ENCODE measurements at regions not wholly inside any gene's neighbourhood (a gene's known extent, or its start where the extent isn't known, plus 50 kb on each side); places are given as distances from the start of the nearest gene placed in this dataset.

- no peaks in the 10 kb centered on the region for H3K36me3 Mint-ChIP-seq (ENCODE audit: low read depth)
- H3K4me3 Mint-ChIP-seq (ENCODE audit: unreplicated experiment), result no peak overlapping the region
- no peak for DNase-seq (ENCODE audit: low spot score)
- H3K27me3 Mint-ChIP-seq (ENCODE audit: low read depth), result peaks cover 43% of the 10 kb centered on the region
- TF ChIP-seq CTCF (IDR thresholded peaks at IDR 0.05), result no peak
- H3K27ac Mint-ChIP-seq (ENCODE audit: unreplicated experiment), result no peak overlapping the region
- no peaks in the 10 kb centered on the region for H3K9me3 Mint-ChIP-seq (ENCODE audit: low read depth)
- H3K4me1 Mint-ChIP-seq (ENCODE audit: low read depth), result no peaks in the 10 kb centered on the region
Measured at GRCh38 chr7:26070290-26070689, 81.7 kb upstream of the NFE2L3 start.

GRCh38 chr7:26071622-26072456 is 80.2 kb upstream of the NFE2L3 start:
- Mint-ChIP-seq H3K36me3 (ENCODE audit: low read depth) (no peaks in the 10 kb centered on the region), H3K27me3 (ENCODE audit: low read depth) (peaks cover 42% of the 10 kb centered on the region), H3K4me3 (ENCODE audit: unreplicated experiment) (no peak overlapping the region), H3K27ac (ENCODE audit: unreplicated experiment) (no peak overlapping the region), H3K9me3 (ENCODE audit: low read depth) (no peaks in the 10 kb centered on the region), H3K4me1 (ENCODE audit: low read depth) (no peaks in the 10 kb centered on the region)
- no peak for DNase-seq (ENCODE audit: low spot score)
- TF ChIP-seq CTCF (IDR thresholded peaks at IDR 0.05), result no peak

DNA sequence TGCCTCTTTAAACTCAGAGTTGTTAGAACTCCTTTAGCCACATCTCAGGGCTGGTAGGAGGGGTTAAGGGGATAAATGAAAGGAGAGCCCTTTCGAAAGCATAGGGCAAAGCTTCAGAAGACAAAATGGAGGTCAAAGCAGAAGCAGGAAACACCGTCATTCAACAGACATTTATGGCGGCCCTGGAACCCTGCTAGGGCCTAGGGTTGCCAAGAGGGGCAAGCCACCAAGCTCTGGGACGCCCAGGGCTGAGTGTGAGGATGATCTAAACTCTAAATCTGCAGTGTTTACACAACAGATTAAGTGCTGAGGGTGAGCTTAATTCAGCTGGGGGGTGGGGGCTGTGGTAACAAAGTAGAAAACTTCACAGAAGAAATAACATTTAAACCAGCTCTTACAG is 79.0 kb upstream of the NFE2L3 start:
- no peak for DNase-seq (ENCODE audit: low spot score)
- Mint-ChIP-seq H3K9me3 (ENCODE audit: low read depth) (no peaks in the 10 kb centered on the region), H3K4me3 (ENCODE audit: unreplicated experiment) (no peak overlapping the region), H3K36me3 (ENCODE audit: low read depth) (no peaks in the 10 kb centered on the region), H3K27me3 (ENCODE audit: low read depth) (peaks cover 50% of the 10 kb centered on the region), H3K4me1 (ENCODE audit: low read depth) (no peaks in the 10 kb centered on the region), H3K27ac (ENCODE audit: unreplicated experiment) (no peak overlapping the region)
- TF ChIP-seq CTCF (IDR thresholded peaks at IDR 0.05), result no peak

- TF ChIP-seq CTCF (IDR thresholded peaks at IDR 0.05), result no peak
- DNase-seq (ENCODE audit: low spot score), result no peak
- Mint-ChIP-seq H3K27me3 (ENCODE audit: low read depth) (peaks cover 62% of the 10 kb centered on the region), H3K27ac (ENCODE audit: unreplicated experiment) (no peak overlapping the region), H3K9me3 (ENCODE audit: low read depth) (no peaks in the 10 kb centered on the region), H3K36me3 (ENCODE audit: low read depth) (no peaks in the 10 kb centered on the region), H3K4me3 (ENCODE audit: unreplicated experiment) (no peak overlapping the region), H3K4me1 (ENCODE audit: low read depth) (peaks cover 3% of the 10 kb centered on the region)
Measured at GRCh38 chr7:26074919-26075318, 77.1 kb upstream of the NFE2L3 start.

DNA sequence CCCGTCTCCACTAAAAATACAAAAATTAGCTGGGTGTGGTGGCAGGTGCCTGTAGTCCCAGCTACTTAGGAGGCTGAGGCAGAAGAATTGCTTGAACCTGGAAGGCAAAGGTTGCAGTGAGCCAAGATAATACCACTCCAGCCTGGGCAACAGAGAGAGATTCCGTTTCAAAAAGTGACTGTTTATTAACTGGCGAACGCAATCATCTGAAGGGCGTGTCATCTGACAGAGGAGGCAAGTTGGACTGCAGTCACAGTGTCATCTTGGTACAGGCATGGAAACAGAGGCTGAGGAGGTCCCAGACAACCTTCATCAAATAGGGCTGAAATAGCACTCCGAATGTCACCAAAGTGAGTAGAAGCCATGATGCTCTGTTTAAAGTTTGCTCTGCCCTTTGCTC is 75.3 kb upstream of the NFE2L3 start:
- Mint-ChIP-seq H3K27me3 (ENCODE audit: low read depth) (peaks cover 68% of the 10 kb centered on the region), H3K27ac (ENCODE audit: unreplicated experiment) (no peak overlapping the region), H3K4me3 (ENCODE audit: unreplicated experiment) (no peak overlapping the region), H3K9me3 (ENCODE audit: low read depth) (no peaks in the 10 kb centered on the region), H3K36me3 (ENCODE audit: low read depth) (no peaks in the 10 kb centered on the region), H3K4me1 (ENCODE audit: low read depth) (peaks cover 3% of the 10 kb centered on the region)
- no peak for DNase-seq (ENCODE audit: low spot score)
- no peak for TF ChIP-seq CTCF (IDR thresholded peaks at IDR 0.05)

Measured in chondrocyte (in vitro differentiated cells).